Endometrial microvascular endothelial cells (primary cell): ENCODE measurements at regions not wholly inside any gene's neighbourhood (a gene's known extent, or its start where the extent isn't known, plus 50 kb on each side); places are given as distances from the start of the nearest gene placed in this dataset.

Experiments
- in situ Hi-C: cut with HindIII; loops from 2 replicates; pipeline ENCODE4 v1.10.0; 2017; ENCODE audit warnings: low sequenced_read_pairs, low pct_unique_long_range_greater_than_20kb; ENCODE audit errors: inconsistent ontology term

DNA sequence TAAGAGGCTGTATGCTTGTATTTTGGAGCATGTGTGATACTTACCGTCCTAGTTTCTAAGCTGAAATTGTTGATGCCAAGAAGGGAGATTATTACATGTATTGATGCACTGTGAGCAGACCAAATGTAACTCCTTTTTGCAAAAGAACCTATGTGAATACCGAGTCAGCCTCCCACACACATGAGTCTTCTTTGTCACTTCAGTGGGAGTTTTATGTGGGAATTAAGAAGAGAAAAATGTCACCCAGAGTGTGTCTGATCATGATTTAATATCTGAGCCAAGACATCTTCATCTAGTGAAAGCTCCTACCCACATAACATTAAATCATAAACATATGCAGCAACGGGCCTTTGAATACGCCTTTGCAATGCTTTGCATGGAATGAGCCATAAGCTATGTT, 380.3 kb upstream of the ACTBL2 start:
- in situ Hi-C loops: no loop called here

DNA sequence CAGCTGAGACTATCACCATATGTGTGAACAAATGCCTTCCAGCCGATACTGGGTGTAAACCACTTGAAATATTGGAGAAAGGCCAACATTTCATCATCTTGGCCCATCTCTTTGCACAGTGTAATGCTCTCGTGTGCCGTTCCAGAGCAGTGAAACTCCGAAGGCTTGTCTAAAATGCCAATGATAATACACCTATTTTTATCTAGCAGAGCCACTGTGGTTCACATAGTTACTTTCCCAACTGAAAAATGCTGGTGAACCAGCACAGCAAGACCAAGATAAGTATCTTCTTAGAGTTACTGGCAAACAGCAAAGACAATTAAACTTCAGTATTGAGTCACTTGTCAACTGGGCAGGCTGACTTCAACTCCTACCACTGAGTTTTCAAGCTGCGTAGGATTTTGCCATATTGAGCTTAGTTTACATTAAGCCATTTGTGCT, 379.9 kb upstream of the ACTBL2 start:
- in situ Hi-C loops: no loop called here

DNA sequence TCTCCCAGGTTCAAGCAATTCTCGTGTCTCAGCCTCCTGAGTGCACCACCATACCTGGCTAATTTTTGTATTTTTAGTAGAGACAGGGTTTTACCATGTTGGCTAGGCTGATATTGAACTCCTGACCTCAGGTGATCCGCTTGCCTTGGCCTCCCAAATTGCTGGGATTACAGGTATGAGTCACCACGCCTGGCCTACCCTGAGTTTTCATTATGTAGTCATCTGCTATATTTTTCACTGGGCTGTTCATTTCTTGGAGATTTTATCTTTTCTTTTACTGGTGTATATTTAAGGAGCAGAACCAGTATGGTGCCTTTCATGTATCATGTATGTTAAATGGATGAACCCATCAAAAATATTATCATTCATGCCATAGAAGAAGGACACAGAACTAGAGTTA, 377.0 kb upstream of the ACTBL2 start:
- in situ Hi-C loops: no loop called here

DNA sequence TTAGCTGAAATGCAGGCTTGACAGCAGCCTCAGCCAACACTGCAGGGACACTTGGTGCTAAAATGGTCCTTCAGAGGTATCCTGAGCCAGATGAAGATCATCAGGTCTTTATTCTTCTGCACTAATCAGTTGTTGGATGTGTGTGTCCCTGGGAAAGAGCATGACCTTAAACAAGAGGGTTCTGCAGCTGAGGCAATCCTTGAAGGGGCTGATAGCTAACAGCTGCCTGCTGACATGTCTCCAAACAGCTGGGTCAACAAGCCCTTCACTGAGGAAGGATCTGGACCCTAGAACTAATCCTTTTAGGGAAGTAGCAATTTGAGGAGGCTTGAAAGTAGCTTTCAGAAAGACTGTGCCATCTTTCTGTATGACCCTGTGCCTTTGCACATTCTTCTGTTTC, 376.3 kb upstream of the ACTBL2 start:
- in situ Hi-C loops: no loop called here

DNA sequence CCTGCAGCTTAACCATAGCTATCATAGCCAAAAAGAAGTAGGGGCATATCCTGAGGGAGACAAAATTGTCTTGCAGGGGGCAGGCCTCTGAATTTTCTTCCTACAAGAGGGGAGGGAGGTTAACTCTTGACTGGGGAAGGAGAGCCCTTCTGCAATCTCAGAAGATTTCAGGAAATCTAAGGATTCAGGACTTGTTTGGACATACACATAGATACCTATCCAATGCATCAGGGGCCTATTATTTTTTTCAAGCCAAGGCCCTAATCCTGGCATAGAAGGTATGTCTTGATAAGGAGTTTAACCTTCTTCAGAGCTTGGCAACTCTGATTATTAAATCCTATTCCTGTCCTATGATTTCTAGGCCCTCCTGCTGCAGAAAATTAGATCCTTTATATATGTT, 375.1 kb upstream of the ACTBL2 start:
- in situ Hi-C loops: no loop called here

DNA sequence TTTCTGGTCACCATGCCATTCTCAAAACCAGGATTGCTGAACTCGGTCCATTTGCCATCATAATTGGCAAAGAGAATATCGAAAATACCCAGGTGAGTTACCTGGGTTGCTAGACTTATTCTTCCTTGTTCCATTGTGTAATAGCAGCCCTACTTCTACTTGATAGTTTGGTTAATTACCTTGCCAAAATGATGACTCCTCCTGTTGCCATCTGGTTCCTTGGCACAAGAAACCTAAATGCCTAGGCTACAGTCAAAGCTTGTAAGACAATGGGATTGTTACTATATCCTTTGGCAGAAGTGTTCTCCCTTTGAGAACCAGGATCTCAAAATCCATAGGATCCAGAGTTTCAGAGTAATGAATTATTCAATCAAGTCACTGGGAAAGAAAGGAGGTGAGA, 373.2 kb upstream of the ACTBL2 start:
- in situ Hi-C loops: no loop called here

DNA sequence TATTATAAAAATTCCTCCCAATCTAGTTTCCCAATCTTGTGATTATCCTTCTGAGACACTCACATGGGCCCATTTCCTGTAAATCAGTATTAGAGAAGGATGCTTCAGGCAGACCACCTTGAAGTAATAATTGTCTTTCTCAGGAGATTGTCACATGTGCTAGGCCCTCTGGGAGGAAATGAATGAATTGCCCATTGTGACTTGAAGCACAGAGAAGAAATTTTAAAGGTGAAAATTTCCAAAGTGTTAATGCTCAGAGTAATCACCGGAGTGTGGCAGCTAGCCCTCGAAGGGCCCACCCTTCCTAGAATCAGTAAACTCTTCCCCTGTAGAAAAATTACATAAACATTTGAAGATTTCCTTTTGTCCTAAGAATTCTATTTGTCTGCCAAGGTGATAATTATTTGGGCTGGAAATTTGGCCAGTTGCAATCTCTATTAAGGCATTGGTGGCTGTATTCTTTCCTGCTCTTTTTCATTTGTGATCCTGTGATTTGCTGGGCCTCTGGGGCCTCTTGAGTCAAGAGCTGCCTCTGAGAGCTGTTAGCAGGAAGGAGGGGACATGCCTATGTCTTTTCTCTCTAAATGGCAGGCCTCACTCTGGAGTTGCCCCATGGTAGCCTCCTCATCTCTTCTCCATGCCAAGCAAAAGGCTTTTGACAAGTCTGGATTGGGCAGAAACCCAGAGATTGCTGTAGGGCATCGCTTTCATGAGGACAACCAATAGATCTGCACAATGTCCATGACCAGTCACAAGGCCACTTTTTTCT, 371.5 kb upstream of the ACTBL2 start:
- in situ Hi-C loops: no loop called here

DNA sequence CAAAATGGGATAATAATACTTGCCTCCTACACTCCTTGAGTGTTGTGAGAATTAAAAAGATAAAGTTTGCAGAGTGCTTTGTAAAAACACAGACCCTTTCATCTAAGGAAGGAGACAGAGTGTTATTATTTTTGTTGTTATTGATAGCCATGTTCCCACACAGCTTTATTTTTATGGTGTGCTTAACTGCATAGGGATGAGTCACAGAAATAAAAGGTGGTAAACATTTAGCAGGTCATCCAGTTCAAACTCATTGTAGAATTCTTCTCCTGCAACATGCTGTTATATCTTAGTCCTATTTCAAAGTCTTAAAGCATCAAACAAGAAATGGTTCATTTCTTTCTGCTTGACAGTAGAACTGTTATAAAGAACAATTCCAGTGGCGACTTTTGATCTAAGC, 367.5 kb upstream of the ACTBL2 start:
- in situ Hi-C loops: no loop called here

DNA sequence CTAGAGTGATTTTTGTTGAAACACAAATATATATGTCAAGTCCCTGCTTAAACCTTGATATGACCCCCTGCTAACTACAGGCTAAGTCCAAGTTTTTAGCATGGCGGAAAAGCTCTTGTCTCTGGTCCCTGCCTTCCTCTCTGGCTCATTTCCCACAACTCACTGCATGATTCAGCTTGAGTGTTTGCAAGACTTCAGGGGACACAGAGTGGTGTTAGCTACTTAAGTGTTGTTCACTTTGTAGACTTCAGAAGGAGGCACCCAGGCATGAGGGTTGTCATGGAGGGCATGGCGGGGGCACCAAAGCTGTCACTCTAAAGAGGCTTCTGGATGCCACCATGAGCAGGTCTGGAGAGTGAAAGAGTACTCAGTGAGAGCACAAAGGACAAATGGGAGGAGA, 362.4 kb upstream of the ACTBL2 start:
- in situ Hi-C loops: no loop called here

DNA sequence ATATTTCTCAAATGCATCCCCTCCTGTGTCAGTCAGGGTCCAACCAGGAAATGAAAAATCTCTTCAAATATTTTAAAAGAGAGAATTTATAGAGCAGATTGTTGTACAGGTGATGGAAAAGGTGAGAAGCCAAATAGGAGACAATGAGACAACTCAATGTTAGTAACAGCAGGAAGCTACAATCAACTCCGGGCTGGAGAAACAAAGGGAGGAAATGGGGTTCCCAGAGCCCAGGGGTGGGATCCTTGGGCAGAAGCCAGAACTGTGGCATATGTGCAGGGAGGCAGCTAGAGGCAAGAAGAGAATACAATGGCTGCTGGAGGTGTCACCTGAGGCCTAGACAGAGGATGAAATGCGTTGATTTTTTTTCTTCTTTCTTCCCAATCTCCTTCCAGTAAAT, 361.8 kb upstream of the ACTBL2 start:
- in situ Hi-C loops: no loop called here

DNA sequence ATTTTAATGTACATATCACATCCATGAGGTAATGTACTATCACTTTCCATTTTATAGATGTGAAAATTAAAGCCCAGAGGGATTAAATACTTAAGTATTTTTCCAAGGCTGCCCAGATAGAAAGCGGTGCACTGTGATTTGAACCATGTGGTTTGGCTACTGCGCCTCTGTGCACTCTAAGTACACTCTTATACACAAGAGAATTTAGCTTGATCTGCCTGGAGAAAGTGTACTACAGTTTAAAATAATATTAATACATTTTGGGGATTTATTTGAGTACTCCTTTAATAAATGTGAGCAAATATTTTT, 360.4 kb upstream of the ACTBL2 start:
- in situ Hi-C loops: no loop called here

DNA sequence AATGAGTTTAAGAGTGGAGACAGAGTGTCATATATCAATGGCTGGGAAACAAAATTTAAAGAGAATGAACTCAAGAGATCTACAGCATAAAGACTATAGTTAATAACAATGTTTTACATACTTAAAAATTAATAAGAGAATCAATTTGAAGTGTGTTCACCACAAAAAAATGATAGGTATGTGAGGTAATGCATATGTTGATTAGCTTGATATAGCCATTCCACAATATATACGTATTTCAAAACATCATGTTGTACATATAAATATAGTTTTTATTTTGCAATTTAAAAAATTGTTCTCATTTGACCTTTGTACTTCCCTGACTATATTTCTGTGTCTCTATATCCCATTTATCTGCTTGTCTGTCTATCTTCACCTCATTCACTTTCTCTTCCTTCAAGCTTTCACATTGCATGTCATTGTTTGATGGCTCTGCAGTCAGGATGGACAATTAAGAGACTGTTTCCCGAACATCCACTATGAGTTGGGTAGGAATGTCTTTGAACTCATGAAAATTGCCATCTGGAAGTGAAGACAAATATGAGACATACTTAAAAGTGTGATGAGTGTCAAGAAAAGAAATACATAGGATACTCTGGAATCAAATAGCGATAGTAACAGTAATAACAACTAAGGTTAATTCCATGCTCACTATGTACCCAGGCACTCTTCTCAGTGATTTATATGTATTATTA, 359.9 kb upstream of the ACTBL2 start:
- in situ Hi-C loops: no loop called here

DNA sequence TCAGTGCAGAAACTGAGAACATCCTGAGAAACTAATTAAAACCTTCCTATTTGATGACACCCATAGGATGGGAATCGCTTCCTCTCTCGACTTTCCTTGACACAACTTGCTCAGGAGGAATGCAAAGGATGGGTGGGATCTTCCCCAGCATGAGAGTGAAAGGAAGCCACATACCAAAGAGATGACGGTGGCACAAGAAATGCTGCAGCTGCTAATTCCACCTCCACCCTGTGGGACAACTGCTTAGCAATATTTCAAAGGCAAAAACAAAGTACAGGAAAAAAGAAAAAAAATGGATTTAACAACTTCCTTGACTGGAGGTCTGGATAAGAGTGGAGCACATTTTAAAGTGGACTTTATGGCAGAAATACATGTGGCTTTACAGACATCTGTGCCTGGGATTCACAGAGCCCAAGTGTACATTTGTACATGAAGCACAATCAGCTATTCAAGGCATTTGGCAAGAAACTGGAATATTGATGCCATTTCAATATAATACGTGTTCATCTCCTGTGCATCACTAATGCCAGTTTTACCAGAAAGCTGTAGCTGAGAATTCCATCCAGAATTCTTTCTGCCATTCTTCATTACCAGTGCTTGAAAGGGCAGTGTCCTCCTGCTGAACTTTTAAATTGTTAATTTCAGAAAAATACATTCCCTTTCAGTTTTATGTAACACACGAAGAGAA, 359.2 kb upstream of the ACTBL2 start:
- in situ Hi-C loops: no loop called here

DNA sequence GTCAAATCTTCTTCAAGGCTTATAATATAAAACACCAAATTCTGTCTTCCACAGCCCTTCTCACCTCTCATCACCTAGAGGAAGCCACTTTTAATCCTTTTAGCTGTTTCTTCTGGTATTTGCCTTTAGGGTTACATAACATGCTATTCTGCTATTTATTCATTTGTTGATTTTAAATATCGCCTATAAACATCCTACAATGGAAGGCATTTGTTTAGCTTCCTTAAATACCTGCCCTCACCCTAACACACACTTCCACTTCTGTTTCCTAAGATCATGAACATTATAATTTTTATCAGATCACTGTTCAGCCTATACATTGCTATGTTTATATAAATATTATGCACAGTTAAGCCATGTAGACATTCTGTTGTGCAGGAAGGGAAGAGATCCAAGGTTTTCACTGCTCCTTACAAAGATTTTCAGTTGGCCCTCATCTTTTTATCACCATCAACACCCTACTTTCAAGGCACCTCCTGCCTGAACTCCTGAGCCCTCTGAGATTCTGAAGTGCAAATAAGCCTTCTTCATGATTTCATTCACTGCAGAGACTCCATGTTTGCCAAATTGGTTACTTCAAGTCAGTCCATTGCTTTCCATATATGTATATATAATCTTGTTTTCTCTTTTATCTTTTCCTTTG, 356.9 kb upstream of the ACTBL2 start:
- in situ Hi-C loops: no loop called here

DNA sequence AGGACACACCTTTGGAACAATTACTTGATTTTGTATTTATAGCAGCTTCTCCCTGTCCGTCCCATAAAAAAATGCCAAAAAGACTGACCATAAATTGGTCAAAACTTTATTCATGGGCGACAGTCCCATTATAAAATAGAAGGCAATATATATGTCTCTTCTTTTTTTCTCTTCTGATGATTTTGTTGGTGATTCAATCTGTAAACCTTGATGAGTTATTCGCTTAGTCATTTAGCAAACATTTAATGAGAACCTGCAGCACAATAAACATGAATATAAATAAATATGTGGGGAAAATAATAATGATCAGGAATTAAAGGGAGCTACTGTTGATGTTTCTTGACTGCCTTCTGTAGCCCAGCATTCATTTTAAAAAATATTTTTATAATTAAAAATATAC, 356.4 kb upstream of the ACTBL2 start:
- in situ Hi-C loops: no loop called here

DNA sequence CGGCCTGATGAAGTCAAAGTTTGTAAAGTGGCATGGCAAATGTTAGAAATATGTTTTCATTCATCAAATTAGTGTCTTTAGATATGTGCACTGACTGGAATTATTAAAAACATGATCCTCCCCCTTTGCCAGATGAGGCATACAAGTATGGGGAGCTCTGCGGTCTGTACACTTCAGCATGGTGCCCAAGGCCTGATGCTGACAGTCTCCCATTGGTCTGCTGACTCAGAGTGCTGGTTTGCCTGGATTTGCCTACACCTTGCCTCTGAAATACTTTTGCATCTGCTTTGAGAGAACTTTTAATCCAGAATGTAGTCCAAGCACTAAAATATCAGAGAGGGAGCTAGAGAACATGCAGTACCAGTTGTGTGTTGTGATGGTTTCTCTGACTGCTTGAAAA, 354.3 kb upstream of the ACTBL2 start:
- in situ Hi-C loops: no loop called here

DNA sequence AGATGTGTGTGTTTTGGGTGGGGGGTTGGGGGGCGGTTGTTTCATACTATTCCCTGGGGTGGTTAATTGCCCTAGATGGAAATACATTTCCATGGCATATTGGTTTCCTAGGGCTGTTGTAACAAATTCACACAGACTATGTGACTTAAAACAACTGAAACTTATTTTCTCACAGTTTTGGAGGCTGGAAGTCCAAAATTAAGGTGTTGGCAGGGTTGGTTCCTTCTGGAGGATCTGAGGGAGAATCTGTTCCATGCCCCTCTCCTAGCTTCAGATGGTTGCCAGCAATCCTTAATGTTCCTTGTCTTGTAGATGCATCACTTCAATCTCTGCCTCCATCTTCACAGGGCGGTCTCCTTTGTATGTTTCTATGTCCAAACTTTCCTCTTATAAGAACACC, 353.7 kb upstream of the ACTBL2 start:
- in situ Hi-C loops: no loop called here

DNA sequence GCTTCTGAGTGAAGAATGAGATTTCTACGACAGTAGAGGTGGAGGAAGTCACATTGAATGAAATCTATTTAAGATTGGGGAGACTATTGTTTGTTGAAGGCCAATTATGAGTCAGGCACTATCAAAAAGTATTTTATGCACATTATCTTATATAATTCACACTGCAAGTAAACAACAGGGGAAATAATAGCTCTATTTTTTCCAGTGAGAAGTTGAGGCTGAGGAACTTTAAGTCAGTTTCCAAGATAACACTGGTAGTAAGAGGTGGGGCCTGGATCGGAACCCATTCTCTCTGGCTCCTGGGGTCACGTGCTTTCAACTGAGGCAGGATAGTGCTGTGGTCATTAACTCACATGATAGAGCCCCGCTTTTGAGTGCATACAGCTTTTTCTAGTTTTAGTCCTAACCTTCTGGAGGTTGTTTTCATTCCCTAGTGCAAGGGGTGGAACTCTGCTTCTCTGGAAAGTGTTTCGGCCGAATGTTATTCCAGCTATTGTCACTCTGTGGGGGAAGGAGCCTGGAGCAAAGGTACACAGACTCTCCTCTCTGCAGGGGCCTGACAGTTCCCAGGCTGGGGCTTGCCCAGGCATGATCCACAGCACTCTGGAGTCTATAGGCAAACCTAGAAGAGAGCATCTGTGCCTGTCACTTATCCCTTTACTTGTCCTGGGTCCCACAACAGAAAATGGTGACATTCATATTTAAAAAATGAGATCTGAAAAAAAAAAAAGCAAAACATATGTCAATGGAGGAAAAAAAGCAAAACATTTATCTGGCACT, 352.4 kb upstream of the ACTBL2 start:
- in situ Hi-C loops: no loop called here

DNA sequence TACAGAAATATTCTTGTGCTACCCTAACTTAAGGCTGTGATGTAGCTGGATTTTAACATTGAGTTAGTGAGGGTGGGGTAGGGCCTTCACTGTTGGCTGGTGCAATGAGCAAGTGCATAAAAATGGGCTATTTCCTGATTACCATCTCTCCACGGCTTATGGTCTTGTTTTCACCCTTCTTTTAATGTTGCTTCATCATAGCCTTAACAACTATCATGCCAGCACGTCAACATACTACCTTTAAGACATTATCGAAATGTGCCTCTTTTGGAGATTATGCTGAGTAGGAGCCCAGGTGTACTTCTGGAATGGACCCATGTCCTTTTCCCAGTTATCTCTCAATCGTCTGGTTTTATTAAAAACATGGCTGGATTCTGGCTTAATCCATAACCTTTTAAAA, 350.9 kb upstream of the ACTBL2 start:
- in situ Hi-C loops: no loop called here
